ENCODE measurements at regions not wholly inside any gene's neighbourhood (a gene's known extent, or its start where the extent isn't known, plus 50 kb on each side); places are given as distances from the start of the nearest gene placed in this dataset.

- no peak for DNase-seq
These were observed 427.5 kb downstream of the NPHP4 start for GRCh38 chr1:5564578-5565257.

DNA sequence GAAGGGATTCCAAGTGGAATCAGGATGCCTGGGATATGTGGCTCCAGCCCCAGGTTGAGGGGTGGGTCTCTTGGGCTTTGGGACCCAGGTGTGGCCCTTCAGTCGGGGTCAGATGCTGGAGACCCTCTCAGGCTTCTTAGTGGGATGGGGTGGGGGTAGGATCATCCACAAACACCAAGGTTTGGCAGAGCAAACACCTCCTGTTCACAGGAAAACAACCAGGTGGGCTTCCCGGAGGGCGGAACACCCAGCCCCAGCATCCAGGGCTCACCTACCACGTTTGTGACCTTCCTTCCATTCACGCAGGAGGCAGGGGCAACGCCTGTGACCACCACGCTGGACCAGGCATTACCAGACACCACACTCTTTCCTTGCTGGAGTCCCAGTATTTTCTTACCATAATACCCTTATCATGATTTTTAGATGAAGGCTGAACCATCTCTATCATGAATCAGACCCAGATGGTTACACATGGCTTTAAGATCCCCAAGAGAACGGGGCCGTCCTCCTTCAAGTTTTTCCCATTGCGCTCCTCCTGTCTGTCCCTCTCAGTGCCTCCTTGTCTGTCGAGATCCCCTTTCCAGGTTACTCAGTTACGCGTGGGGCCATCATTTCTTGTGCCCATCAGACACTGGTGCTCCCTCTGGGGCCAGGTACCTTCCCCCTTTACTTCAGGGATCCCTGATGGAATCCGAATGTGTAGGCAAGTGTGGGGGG is 428.2 kb downstream of the NPHP4 start:
- no peak for DNase-seq

DNA sequence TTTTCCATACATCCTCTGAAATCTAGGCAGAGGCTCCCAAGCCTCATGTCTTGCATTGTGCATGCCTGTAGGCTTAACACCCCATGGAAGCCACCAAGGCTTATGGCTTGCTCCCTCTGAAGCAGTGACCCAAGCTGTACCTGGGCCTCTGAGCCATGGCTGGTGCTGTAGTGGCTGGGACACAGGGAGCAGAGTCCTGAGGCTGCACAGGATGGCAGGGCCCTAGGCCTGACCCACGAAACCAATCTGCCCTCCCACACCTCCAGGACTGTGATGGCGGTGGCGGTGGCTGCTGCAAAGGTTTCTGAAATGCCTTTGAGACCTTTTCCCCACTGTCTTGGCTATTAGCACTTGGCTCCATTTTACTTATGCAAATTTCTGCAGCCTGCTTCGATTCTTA is 429.5 kb downstream of the NPHP4 start:
- no peak for DNase-seq

- no peak for DNase-seq
These were observed 429.9 kb downstream of the NPHP4 start for GRCh38 chr1:5562331-5562730.

DNA sequence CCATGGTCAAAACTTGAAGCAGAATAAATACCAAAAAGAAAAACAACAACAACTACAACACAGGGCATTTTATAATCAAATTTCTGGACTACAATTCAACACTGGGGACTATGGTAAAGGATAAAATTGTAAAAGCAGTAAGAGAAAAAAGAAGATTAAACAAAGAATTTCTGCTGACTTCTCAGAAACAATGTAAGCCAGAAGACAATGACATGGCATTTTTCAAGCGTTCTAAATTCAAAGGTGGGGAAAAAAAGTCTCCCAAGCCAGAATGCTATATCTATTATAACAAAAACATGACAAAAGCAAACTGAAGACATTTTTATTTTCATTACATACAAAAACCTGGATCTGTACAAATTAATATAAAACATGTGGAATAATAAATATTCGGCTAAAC is 433.1 kb downstream of the NPHP4 start:
- no peak for DNase-seq

GRCh38 chr1:5555853-5556252 is 436.4 kb downstream of the NPHP4 start:
- no peak for DNase-seq

- no peak for DNase-seq
These were observed 437.4 kb downstream of the NPHP4 start for GRCh38 chr1:5554784-5555183.

DNA sequence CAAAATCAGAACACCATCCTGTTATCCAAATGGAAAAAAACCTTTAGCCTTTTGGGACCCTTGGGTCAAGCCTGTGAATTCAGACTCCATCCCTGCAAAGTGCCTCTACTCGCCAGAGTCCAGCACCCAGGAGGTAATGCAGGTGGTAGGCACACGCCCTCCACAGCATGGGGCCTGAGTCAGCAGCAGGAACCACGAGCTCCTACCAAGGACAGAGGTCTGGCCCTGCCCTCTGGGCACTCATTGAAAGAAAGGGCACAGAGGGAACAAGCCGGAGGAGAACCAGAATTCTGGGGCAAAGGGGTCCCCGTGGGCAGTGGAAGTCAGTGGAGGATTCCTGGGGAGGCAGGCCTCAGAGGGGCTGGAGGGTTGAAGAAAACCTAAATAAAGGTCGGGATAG is 438.1 kb downstream of the NPHP4 start:
- DNase-seq, result no peak

DNA sequence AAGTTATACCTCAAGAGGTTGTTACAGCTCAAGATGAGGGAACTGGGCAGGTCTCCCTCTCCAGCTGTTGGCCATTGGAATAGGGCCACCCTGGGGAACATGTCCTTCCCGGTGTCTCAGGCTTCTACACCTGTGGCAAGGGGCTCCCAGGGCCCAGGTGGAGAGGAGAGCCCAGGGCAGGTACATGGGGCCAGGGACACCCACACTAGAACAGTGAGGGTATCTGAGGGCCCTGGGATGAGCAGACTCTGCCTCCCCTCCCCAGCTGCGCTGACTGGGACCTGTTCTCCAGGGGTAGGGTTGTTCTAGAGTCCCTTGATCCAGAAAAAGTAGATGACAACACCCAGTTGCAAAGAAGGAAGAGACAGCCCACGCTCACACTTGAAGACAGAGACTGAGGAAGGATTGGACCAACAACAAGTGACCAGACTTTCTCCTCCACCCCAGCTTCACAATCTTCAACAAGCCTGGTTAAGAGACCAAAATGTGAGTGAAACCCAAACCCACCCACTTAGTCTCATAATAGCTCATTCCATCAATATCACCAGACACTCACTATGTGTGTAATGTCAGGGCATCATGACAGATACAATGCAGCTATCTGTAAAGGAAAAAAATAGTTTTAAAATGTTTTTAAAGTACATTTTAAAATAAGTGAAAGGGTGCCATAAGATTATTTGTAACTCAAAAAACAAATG is 439.3 kb downstream of the NPHP4 start:
- no peak for DNase-seq

DNA sequence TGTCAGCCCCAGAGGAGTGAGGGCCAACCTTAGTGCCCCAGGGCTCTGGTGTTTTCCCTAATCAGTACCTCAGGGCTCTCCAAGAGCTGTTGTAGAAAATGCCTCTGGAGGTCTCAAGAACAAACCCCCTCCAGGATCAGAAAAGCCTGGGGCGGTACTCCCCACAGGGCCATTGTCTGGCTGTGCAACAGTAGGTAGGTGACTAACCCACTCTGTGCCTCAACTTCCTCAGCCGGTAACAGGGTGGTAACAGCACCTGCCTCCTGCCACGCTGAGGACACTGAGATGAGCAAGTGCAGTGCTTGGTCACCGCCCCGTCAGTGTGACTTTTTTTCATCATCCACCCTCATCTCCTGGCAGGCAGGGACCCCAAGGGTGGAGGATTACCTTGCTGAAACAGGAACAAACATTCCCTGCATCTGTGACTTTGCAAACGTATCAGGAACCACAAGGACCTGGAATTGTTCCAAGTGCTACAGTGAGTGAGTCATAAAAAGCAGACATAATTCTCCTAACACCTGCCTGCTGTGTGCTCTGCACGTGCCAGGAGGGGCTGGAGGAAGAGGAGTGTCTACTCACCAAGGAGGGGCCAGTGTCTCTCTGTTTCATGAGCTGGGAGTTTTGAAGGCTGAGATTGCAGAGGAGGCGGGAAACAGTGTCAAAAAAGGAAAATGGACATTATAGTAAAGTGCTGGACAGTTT is 440.8 kb downstream of the NPHP4 start:
- no peak for DNase-seq

GRCh38 chr1:5548266-5548665 is 444.0 kb downstream of the NPHP4 start:
- no peak for DNase-seq

DNA sequence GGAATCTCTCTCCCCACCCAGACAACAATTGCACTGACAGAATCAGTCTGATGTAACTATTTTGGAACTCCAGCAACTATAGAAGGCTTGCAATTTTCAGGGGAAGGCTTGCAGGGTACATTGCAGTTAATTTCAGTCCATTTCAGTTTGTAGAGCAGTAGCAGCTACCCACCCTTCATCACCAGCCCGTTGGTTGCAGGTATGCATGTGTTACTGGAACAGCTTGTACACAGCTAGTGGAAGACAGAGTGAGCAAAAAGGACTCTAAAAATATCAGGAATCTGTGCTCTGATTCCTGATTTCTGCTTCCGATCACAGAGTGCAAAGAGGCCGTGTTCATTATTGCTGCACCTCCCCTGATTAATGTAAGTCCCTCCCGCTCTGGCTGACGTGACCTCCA is 449.0 kb downstream of the NPHP4 start:
- DNase-seq, result no peak

DNA sequence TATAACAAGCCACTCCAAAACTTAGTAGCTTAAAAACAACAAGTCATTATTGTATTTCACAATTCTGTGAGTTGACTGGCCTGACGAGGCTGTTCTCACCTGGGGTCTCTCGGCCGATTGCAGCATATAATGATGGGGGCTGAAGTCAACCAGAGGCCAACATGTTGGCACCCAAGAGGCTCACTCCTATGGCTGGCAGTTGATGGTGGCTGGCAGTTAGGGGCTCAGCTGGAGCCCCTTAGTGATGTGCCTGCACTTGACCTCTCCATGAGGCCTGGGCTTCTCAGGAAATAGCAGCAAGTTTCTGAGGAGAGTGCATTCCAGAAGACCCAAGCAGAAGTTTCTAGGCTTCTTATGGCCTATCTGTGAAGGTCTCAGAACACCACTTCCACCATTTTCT is 459.4 kb downstream of the NPHP4 start:
- DNase-seq, result no peak

DNA sequence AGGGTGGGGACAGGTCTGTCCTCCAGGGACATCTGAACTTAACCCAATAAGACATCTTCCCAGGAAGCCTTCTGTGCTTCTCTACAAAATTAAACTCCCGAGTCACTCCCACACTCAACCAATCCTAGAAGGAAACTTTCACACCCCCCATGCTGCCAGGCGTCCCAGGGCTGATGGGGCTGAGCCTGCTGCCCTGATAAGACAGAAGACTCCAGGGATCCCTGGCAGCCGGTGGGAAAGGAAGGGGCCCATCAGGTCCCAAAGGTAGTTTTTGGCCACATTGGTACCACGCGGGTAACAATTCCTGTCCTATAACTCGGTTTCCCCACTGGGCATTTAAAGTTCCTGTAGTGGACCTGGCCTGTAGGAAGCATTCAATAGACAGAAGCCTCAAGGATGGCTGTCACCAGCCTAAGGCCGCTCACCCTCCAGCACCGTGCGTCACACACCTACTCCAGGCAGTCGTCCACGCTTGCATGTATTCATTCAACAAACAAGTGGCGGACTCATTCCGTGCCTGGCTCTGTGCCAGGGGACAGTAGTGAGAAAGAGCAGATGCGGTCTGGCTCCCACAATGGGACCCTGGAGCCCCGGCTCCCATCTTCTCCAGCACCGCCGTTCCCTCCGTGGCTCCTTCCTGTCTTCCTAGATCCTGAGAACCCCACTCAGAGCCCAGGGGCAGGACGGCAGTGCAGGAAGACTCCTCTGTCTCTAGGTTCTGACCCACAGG is 465.2 kb downstream of the NPHP4 start:
- DNase-seq, result no peak

DNA sequence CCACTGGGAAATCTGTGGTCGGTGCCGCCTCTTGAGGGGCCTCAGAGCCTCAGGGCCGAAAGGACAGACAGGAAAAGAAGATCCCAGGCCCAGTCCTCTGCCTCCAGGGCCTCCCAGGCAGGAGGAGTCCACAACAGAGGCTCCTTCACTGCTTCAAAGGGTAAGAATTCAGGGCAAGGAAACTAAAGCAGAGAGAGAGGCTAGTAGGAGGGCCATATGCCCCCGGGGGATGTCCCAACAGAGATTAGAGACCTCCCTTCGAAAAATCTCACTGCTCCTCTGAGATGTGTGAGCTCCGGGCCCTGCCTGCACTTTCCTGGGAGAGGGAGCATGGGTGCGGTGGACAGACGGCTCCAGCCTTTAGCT is 465.9 kb downstream of the NPHP4 start:
- DNase-seq, result no peak

DNA sequence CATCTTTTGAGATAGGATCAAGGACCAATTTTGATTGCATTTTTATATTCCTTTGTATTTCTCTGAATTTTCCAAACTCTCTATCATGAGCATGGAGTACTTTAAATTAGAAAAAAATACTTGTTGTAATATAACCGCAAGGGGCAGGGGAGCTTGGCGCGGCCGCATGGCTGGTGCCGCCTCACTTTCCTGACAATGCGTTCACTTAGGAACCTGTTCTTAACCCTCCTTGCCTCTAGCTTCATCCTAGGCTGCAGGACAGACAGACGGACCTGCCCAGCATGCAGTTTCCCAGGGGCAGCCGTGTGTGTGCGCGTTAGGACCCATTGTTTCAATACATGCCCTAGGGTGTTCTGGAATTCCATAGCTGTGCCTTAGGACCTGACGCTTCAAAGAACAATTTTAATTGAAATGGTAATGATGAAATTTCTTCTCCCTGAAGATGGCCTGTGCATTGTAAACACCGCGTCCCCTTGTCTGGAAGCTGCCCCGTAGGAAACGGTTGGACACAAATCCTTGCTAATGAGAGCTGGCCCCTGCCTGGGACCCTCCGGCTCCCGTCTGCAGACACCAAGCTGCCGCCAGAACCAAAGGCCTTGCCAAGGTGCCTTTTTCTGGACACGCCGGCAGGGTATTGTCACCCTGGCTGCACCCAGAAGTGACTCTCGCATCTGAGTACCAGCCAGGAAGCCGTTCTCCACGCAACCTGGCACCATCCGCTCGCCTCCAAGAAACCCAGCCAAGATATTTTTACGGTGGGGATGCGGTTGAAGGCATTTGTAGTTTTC is 466.4 kb downstream of the NPHP4 start:
- DNase-seq, result no peak

DNA sequence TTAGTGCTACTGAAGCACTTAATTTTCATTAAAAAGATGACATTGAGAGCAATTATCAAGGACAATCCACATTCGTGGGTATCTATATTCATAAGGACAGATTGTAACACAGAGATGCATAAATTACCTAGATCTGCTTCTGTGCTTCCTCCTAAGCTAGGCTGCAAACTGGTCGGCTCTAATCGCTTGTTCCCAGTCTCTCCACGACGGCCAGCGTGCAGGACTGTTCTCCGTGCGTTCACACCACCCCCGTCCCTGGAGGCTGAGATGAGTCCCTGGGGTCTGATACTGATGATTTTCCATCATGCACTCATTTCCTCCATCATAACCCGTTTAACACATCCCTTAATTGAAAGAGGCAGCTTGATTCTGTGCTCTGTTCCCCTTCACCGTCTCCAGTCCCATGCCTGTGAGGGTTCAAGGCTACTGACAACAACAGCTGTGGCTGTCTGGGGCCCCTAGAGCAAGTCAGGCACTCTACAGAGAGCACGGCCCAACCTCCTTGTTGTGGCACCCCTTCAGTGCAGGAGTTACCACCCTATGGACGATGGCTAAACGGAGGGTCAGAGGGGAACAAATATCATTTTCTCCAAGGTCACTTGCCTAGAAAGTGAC is 469.6 kb downstream of the NPHP4 start:
- DNase-seq, result no peak

DNA sequence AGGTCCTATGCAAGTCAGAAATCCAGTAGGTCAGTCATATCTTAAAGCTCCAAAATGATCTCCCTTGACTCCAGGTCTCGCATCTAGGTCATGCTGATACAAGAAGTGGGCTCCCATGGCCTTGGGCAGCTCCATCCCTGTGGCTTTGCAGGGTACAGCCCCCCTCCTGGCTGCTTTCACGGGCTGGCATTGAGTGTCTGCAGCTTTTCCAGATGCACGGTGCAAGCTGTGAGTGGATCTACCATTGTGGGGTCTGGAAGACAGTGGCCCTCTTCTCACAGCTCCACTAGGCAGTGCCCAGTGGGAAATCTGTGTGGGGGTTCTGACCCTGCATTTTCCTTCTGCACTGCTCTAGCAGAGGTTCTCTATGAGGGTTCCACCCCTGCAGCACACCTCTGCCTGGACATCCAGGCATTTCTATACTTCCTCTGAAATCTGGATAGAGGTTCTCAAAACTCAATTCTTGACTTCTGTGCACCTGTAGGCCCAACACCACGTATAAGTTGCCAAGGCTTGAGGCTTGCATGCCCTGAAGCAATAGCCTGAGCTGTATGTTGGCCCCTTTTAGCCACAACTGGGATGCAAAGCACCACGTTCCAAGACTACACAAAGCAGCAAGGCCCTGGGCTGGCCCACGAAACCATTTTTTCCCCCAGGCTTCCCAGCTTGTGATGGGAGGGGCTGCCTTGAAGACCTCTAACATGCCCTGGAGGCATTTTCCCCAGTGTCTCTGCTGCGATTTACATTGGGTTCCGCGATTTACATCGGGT is 472.7 kb downstream of the NPHP4 start:
- no peak for DNase-seq

DNA sequence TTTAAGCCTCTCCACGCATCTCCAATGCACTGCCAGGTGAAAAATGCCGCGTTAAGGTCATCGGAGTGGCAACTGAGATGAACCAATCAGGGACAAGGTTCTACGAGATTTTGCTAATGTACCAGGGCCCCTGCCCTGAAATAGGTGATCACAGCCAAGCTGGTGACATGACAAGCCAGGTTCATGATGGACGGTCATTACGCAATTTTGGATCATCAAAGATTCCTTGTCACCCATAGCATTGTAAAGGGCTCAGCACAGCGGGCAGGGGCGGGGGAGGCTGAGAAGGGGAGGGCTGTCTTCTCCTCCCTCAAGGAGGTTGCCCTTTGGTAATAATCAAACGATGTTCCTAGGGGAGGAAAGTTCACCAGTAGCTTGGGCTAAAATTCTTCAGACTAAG is 475.5 kb downstream of the NPHP4 start:
- DNase-seq, result no peak

- DNase-seq, result no peak
These were observed 476.7 kb downstream of the NPHP4 start for GRCh38 chr1:5515501-5515900.
